CD14-positive monocyte (primary cell): ENCODE measurements at regions not wholly inside any gene's neighbourhood (a gene's known extent, or its start where the extent isn't known, plus 50 kb on each side); places are given as distances from the start of the nearest gene placed in this dataset.

Source experiments
- DNase-seq, 3 donors: peaks; one replicate each; pipeline ENCODE4 v3.0.0-alpha.2; 2011 to 2022
- H2AFZ ChIP-seq: 2 replicates; pipeline ENCODE4 v1.6.0; 2012; ENCODE audit warnings: mild to moderate bottlenecking, low read depth, low read length, inconsistent platforms; ENCODE audit not compliant: insufficient read depth, poor library complexity, severe bottlenecking
- H3K27ac ChIP-seq, 2 donors: 1 replicate in 1 of 2; 2 replicates in 1 of 2; pipeline ENCODE4 v1.5.1; 2012 to 2013; ENCODE audit warnings: low read length in 2 of 2, control low read depth in 1 of 2, inconsistent platforms in 1 of 2, low read depth in 1 of 2, mild to moderate bottlenecking in 1 of 2
- H3K27me3 ChIP-seq, 2 donors: one replicate each; pipeline versions ENCODE4 v1.6.0 to v1.6.1; 2011 to 2013; ENCODE audit warnings: low read length in 2 of 2; ENCODE audit not compliant: control insufficient read depth in 2 of 2, insufficient read depth in 2 of 2
- H3K36me3 ChIP-seq, 2 donors: replicated peaks in 1 of 2; 1 replicate in 1 of 2; 2 replicates in 1 of 2; pipeline versions ENCODE4 v1.5.1 to v1.6.1; 2012 to 2013; ENCODE audit warnings: low read length in 2 of 2, control low read depth in 1 of 2, inconsistent platforms in 1 of 2, mild to moderate bottlenecking in 1 of 2; ENCODE audit not compliant: insufficient read depth in 2 of 2, control insufficient read depth in 1 of 2
- H3K4me1 ChIP-seq, 2 donors: 1 replicate in 1 of 2; 2 replicates in 1 of 2; pipeline versions ENCODE4 v1.5.1 to v1.6.1; 2012 to 2013; ENCODE audit warnings: low read length in 2 of 2, control low read depth in 1 of 2, inconsistent platforms in 1 of 2, mild to moderate bottlenecking in 1 of 2, moderate library complexity in 1 of 2; ENCODE audit not compliant: insufficient read depth in 2 of 2, control insufficient read depth in 1 of 2
- H3K4me2 ChIP-seq: replicated peaks from 2 replicates; pipeline ENCODE3; 2012; ENCODE audit warnings: low read length, moderate library complexity, mild to moderate bottlenecking; ENCODE audit not compliant: poor library complexity, severe bottlenecking; ENCODE audit errors: extremely low read depth
- H3K4me3 ChIP-seq, 3 experiments: fragments of 200-600 bp in 1 of 3; sonication (generic) in 1 of 3; replicated peaks in 1 of 3; 1 replicate in 2 of 3; 2 replicates in 1 of 3; pipeline ENCODE4 v1.5.1; 2011 to 2013; ENCODE audit warnings: low read length in 3 of 3, mild to moderate bottlenecking in 3 of 3, control low read depth in 2 of 3, low read depth in 2 of 3, inconsistent platforms in 1 of 3, moderate library complexity in 1 of 3
- H3K79me2 ChIP-seq: 2 replicates; pipeline ENCODE4 v1.6.0; 2012; ENCODE audit warnings: mild to moderate bottlenecking, control low read depth, inconsistent platforms, low read length, moderate library complexity; ENCODE audit not compliant: insufficient read depth
- H3K9ac ChIP-seq: 2 replicates; pipeline ENCODE4 v1.6.0; 2017; ENCODE audit warnings: low read length, mild to moderate bottlenecking; ENCODE audit not compliant: insufficient read depth, poor library complexity, severe bottlenecking
- H3K9me3 ChIP-seq, 2 donors: replicated peaks in 1 of 2; 1 replicate in 1 of 2; 2 replicates in 1 of 2; pipeline versions ENCODE4 v1.5.1 to v1.6.1; 2012 to 2013; ENCODE audit warnings: low read length in 2 of 2, control low read depth in 1 of 2; ENCODE audit not compliant: control insufficient read depth in 1 of 2, insufficient read depth in 1 of 2
- H4K20me1 ChIP-seq: 2 replicates; pipeline ENCODE4 v1.6.0; 2012; ENCODE audit warnings: mild to moderate bottlenecking, low read length, control low read depth, moderate library complexity; ENCODE audit not compliant: insufficient read depth
- H3K27ac Mint-ChIP-seq, 7 donors: one replicate each; pipeline ENCODE4 v1.8.0; 2020; ENCODE audit warnings: mild to moderate bottlenecking in 7 of 7, mixed read lengths in 7 of 7, moderate library complexity in 6 of 7, inconsistent platforms in 2 of 7
- H3K27me3 Mint-ChIP-seq, 3 donors: one replicate each; pipeline ENCODE4 v1.8.0; 2021 to 2022; ENCODE audit warnings: low read depth in 3 of 3, mild to moderate bottlenecking in 3 of 3, mixed read lengths in 3 of 3, moderate library complexity in 3 of 3, inconsistent platforms in 1 of 3
- H3K36me3 Mint-ChIP-seq, 2 donors: one replicate each; pipeline ENCODE4 v1.8.0; 2020; ENCODE audit warnings: mixed read lengths in 2 of 2, inconsistent platforms in 1 of 2, mild to moderate bottlenecking in 1 of 2
- H3K4me1 Mint-ChIP-seq: one replicate; pipeline ENCODE4 v1.8.0; 2020; ENCODE audit warnings: mild to moderate bottlenecking, mixed read lengths
- H3K4me3 Mint-ChIP-seq, 2 donors: one replicate each; pipeline ENCODE4 v1.8.0; 2020; ENCODE audit warnings: mild to moderate bottlenecking in 2 of 2, mixed read lengths in 2 of 2, moderate library complexity in 1 of 2
- H3K9me3 Mint-ChIP-seq, 7 donors: one replicate each; pipeline ENCODE4 v1.8.0; 2020 to 2022; ENCODE audit warnings: mixed read lengths in 7 of 7, mild to moderate bottlenecking in 6 of 7, moderate library complexity in 6 of 7, inconsistent platforms in 2 of 7
- WGBS: methylation state at CpG from one replicate; pipeline ENCODE4 v1.1.5; 2013; ENCODE audit warnings: missing lambda C conversion rate; ENCODE audit not compliant: insufficient coverage; 5-methylcytosine and 5-hydroxymethylcytosine counted together
- intact Hi-C, 2 donors: fragments of 100-400 bp; cut with micrococcal nuclease; formaldehyde crosslinking; loops; one replicate each; pipeline versions ENCODE4 v1.15.0 to v1.15.1; 2023
- TF ChIP-seq, protein P1 (sequence below): fragments of 200-600 bp; IDR thresholded peaks from one replicate; pipeline ENCODE4 v1.8.0; 2022; ENCODE audit warnings: antibody characterized with exemption, mild to moderate bottlenecking

GRCh38 chr6:164692772-164693510 is 616.5 kb downstream of the C6orf118 start:
- no peaks in the 10 kb centered on the region for H3K36me3 Mint-ChIP-seq

GRCh38 chr6:164690702-164691500 is 618.5 kb downstream of the C6orf118 start:
- Histone ChIP-seq H3K27me3 (no peaks in the 10 kb centered on the region), H4K20me1 (no peaks in the 10 kb centered on the region), H3K4me2 (no peak overlapping the region), H2AFZ (no peak overlapping the region), H3K4me3 (no peak overlapping the region), H3K36me3 (no peaks in the 10 kb centered on the region), H3K4me1 (no peaks in the 10 kb centered on the region), H3K79me2 (no peaks in the 10 kb centered on the region), H3K9me3 (peaks cover 10 to 15% of the 10 kb centered on the region in 2 donors), H3K27ac (no peak overlapping the region), H3K9ac (no peak overlapping the region)
- TF ChIP-seq, protein P1, sequence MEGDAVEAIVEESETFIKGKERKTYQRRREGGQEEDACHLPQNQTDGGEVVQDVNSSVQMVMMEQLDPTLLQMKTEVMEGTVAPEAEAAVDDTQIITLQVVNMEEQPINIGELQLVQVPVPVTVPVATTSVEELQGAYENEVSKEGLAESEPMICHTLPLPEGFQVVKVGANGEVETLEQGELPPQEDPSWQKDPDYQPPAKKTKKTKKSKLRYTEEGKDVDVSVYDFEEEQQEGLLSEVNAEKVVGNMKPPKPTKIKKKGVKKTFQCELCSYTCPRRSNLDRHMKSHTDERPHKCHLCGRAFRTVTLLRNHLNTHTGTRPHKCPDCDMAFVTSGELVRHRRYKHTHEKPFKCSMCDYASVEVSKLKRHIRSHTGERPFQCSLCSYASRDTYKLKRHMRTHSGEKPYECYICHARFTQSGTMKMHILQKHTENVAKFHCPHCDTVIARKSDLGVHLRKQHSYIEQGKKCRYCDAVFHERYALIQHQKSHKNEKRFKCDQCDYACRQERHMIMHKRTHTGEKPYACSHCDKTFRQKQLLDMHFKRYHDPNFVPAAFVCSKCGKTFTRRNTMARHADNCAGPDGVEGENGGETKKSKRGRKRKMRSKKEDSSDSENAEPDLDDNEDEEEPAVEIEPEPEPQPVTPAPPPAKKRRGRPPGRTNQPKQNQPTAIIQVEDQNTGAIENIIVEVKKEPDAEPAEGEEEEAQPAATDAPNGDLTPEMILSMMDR, result no peak
- H3K9me3 Mint-ChIP-seq, result peaks cover 2 to 19% (median 10%) of the 10 kb centered on the region in 7 donors
- 85% methylated on average over 2 of the region's 6 CpGs for WGBS
- no peaks in the 10 kb centered on the region for H3K4me1 Mint-ChIP-seq
- H3K4me3 Mint-ChIP-seq, result no peak overlapping the region
- H3K27me3 Mint-ChIP-seq, result no peaks in the 10 kb centered on the region
- no peak for DNase-seq
- intact Hi-C loops, result no loop called here
- H3K36me3 Mint-ChIP-seq, result no peaks in the 10 kb centered on the region
- H3K27ac Mint-ChIP-seq, result no peak overlapping the region

More at GRCh38 chr6:164692772-164693510, 616.5 kb downstream of the C6orf118 start:
- H3K79me2 ChIP-seq, result no peaks in the 10 kb centered on the region
- H3K4me2 ChIP-seq, result no peak overlapping the region
- H3K4me1 Mint-ChIP-seq, result no peaks in the 10 kb centered on the region
- H3K27ac ChIP-seq, result no peak overlapping the region
- H3K27me3 Mint-ChIP-seq, result no peaks in the 10 kb centered on the region
- H3K4me3 ChIP-seq, result no peak overlapping the region
- H2AFZ ChIP-seq, result no peak overlapping the region
- H3K9me3 Mint-ChIP-seq, result peaks cover 2 to 19% (median 13%) of the 10 kb centered on the region in 7 donors
- no peaks in the 10 kb centered on the region for H4K20me1 ChIP-seq
- H3K4me3 Mint-ChIP-seq, result no peak overlapping the region
- DNase-seq, result no peak
- H3K27ac Mint-ChIP-seq, result no peak overlapping the region
- H3K4me1 ChIP-seq, result no peaks in the 10 kb centered on the region
- H3K27me3 ChIP-seq, result no peaks in the 10 kb centered on the region
- WGBS, result 40% methylated on average over 1 of the region's 4 CpGs
- peaks cover 10 to 22% of the 10 kb centered on the region in 2 donors for H3K9me3 ChIP-seq
- H3K36me3 ChIP-seq, result no peaks in the 10 kb centered on the region
- TF ChIP-seq, protein P1, result no peak
- intact Hi-C loops, result no loop called here
- no peak overlapping the region for H3K9ac ChIP-seq
